ENCODE measurements at regions not wholly inside any gene's neighbourhood (a gene's known extent, or its start where the extent isn't known, plus 50 kb on each side); places are given as distances from the start of the nearest gene placed in this dataset.

GRCh38 chr17:72262766-72263165 is 141.9 kb downstream of the SOX9 start:
- no peak for DNase-seq

DNA sequence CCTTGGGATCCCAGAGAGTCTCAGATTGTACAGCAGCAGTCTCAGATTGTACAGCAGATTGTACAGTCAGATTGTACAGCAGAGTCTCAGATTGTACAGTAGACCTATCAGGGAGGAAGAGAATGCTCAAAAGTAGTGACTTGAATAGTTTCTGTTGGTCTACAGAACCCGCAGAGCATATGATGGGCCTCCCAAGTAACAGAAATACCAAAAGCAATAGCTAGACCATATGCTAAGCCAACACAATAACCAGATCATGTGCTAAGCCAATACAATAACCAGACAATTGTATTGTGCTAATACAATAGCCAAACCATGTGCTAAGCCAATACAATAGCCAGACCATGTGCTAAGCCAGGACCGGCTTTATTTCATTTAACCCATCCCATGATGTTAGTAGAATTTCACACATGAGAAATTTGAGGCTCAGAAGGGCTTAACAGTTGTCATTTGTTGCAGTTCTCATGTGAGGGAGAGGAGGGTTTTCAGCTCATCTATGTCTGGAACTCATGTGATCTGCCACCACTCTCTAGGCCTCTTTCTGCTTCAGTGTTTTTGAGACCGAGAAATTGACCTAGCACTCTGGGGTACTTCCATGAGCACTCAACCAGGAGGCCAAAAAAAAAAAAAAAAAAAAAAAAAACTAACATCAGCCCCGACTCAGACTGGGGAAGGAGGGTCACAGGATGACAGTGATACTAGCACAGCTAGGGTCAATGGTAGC is 144.0 kb downstream of the SOX9 start:
- no peak for DNase-seq

GRCh38 chr17:72266112-72266775 is 145.4 kb downstream of the SOX9 start:
- no peak for DNase-seq

- DNase-seq, result no peak
Measured at GRCh38 chr17:72267601-72268000, 146.8 kb downstream of the SOX9 start.

GRCh38 chr17:72268431-72268830 is 147.6 kb downstream of the SOX9 start:
- DNase-seq, result no peak

GRCh38 chr17:72270273-72270924 is 149.6 kb downstream of the SOX9 start:
- no peak for DNase-seq

- no peak for DNase-seq
Measured at GRCh38 chr17:72271603-72272002, 150.8 kb downstream of the SOX9 start.

GRCh38 chr17:72273289-72274056 is 152.7 kb downstream of the SOX9 start:
- no peak for DNase-seq

GRCh38 chr17:72274614-72275013 is 153.8 kb downstream of the SOX9 start:
- DNase-seq, result no peak

- DNase-seq, result no peak
Measured at GRCh38 chr17:72280881-72281280, 160.1 kb downstream of the SOX9 start.

DNA sequence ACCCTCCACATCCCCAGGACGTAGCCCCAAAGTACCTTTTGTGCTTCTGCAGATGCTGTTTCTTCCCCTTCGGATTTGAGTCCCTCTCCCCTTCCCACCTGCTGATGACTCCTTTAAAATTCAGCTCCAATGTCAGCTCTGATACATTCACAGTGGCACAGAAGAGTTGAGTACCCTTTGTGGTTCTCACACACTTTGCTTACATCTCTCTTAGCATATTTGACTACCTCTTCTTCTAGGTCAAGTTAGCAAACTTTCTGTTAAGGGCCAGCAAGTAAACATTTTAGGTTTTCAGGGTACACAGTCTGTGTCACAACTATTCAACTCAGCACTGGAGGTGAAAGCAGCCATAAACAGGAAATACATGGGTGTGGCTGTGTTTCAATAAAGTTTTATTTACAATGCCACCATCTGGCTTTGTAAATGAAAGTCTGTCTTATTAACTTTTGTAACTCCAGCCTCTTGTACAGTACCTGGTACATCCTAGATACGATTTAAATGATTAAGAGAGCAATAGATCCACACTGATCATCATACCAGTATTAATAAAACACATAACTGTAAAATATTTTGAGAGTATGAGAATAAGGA is 161.7 kb downstream of the SOX9 start:
- DNase-seq, result no peak

DNA sequence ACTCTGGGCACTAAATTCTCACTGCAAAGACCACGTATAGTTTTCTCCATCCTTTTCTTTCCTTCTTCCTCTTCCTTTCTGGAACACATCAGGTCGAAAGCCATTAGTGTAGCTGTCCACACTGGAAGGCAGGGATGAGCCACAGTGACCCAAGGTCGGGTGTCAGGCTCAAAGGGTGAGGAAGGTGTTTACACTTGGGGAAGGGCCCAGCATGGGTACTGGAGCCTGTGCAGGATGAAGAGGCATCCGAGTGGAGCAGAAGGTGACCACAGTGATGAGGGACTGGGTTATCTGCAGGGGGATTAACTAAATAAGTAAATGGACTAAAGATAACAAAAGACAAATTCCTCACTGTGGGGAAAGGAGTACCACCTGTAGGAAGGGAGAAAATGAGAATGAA is 164.0 kb downstream of the SOX9 start:
- no peak for DNase-seq

- DNase-seq, result no peak
Measured at GRCh38 chr17:72287586-72287985, 166.8 kb downstream of the SOX9 start.

DNA sequence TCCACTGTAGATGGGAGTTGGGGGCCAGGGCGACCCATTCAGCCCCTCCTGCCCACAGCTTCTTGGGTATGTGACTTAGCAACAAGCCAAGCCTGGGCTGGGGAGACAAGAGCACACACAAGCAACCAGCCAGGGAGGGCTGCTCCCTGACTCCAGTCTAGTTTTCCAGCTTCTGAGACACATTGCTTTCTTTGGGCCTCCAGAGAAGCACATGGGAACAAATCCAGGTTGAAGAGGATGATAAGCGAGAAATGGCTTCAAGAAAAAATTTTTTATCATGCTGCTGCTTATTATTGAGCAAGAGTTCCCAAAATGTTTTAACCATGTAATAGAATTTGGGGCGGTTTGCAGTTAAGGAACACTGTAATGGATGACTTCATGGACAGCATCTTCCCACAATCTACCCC is 173.7 kb downstream of the SOX9 start:
- no peak for DNase-seq

DNA sequence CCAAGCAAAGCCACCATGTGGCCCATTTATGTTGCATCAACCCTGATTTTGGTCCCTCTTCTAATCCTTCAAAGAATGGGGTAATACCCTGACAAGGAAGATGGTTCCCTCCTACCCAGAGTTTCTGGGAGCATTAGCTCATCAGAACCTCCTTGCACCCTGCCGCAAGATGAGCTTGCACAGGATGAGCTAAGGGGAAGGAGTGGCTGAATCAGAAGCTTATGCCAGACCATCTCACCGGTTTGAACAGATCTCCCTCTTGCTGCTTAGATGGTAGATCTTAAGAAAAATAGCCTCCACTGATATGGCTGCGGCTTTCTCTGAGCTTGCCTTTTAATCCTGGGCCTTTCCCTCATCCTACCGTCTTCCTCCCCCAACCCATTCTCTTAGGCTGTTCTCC is 175.1 kb downstream of the SOX9 start:
- DNase-seq, result no peak

- DNase-seq, result no peak
Measured at GRCh38 chr17:72296456-72296855, 175.6 kb downstream of the SOX9 start.

DNA sequence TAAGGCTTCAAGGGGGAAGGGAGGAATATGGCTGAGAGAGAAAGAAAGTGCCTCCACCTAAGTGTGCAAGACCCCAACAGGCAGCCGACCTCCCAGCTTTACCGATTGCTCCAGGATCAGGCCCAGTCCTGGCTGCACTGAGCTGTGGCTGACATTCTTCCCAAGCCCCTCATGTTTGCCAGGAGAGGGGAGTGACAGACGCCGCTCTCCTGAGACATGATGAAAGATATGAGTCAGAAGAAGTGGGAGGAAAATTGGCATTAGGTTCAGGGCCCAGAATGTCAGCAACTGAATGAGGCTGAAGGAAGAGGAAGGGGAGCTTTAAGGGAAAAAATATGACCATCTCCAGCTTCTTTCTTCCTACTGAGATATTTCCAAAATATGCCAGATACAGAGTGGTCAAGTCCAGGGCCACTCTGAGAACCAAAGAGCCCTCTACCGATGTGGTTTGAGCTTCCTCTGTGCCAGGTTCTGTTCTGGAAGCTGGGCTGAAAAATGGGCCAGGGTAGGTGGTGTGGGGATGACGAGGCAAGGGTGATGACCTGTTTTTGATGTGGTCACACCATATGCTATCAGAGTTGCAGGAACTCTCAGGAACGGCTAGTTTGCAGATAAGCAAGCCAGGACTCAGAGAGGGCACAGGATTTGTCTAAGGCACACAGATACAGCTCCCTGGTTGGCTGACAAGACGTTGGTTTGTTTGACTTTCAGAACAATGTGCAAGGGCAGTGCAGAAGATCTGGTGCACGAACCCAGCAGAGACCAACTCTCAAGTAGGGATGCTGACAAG is 176.7 kb downstream of the SOX9 start:
- no peak for DNase-seq

GRCh38 chr17:72299100-72299499 is 178.3 kb downstream of the SOX9 start:
- DNase-seq, result no peak

- DNase-seq, result no peak
Measured at GRCh38 chr17:72299592-72299991, 178.8 kb downstream of the SOX9 start.

DNA sequence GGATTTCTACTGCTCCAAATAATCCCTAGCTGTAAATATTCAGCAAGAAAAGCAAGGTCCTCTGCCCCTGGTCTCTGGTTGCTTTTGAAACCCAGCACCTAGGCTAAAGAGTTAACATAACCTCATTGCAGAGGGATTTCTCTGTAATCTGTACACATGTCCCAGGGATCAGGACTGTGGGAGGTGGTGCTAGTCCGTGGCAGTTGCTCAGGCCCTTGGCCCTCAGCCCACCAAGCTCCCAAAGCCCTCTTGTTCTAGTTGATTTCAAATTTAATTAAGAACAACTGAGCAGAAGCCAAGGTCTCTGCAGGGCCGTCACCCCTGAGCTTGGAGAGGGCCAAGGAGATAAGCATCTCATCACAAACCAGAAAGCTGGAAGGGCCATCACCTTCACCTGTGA is 181.1 kb downstream of the SOX9 start:
- no peak for DNase-seq

DNA sequence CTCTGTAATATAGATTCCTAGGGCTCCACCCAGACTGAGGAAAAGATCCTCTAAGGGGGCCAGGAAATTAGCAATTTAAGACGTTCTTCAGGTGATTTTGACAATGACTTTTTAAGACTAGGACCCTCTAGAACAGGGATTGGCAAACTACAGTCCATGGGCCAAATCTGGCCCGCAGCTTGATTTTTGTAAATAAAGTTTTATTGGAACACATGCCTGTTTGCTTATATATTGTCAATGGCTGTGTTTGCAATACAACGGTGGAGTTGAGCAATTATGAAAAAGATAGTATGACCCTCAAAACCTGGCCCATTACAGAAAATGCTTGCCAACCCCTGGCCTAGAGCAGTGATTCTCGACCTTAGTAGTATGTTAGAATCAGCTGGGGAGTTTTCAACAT is 181.9 kb downstream of the SOX9 start:
- DNase-seq, result no peak

Data from effector CD4-positive, alpha-beta T cell (primary cell).